ENCODE measurements at regions not wholly inside any gene's neighbourhood (a gene's known extent, or its start where the extent isn't known, plus 50 kb on each side); places are given as distances from the start of the nearest gene placed in this dataset.
"Not testable (repeated sequence)": the region's sequence is repeated elsewhere in the genome, so short reads cannot be mapped to it uniquely, and the experiment has no call there.

GRCh38 chr20:50362177-50362576 lies 148.0 kb upstream of the PTPN1 start:
- not testable (repeated sequence) for ATAC-seq

DNA sequence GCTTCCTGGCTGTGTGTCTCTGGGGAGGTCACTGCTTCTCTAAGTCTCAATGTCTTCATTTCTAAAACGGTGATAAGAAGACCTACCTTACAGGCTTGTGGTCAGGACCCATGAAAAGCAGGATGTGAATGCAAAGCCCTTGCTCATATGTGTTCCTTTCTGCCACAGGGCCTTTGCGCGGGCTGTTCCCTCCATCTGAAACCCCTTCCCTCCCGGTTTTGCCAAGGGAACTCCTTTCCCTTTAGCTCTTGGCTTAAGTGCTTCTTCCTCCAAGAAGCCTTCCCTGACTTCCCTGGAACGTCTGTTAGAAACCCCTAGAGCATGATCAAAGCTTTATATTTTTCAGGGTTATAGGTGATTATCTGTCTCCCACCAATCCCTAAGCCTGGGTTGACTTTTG lies 147.2 kb upstream of the PTPN1 start:
- no peak for ATAC-seq

DNA sequence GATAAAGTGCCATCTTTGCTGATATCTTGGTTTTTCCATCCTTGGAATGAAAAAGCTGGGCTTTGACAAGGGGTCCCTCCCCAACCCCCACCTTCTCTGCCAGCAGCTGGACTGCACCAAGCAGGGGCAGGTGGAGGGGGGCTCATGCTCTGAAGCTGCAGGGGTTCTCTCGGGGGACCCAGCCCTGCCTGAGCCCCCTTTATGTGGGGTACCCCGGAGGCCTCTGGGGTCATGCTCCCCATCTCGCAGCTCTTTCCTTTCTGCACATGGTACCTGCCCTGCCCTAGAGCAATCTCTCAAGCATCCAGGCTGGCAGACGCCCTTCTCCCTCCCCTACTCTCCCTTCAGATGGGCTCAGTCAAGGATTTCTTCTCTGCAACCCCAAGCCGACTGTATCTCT lies 146.7 kb upstream of the PTPN1 start:
- no peak for ATAC-seq

DNA sequence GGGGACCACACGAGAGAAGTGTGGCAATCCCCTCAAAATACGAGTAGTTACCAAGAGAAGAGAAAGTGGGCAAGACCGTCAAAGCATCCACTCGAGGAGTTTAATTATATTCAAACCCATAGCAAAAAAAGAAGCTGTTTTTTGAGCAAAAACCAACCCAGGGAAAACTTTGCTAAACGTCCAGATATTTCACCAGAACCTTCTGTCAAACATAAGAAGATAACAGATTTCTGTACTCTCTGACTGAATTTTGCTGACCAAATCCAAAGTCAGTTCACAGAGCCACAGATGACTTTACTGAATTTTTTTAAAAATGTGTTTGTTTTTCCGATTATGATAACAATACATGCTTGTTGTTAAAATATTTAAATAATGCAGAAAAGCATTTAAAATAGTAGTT lies 145.6 kb upstream of the PTPN1 start:
- no peak for ATAC-seq

DNA sequence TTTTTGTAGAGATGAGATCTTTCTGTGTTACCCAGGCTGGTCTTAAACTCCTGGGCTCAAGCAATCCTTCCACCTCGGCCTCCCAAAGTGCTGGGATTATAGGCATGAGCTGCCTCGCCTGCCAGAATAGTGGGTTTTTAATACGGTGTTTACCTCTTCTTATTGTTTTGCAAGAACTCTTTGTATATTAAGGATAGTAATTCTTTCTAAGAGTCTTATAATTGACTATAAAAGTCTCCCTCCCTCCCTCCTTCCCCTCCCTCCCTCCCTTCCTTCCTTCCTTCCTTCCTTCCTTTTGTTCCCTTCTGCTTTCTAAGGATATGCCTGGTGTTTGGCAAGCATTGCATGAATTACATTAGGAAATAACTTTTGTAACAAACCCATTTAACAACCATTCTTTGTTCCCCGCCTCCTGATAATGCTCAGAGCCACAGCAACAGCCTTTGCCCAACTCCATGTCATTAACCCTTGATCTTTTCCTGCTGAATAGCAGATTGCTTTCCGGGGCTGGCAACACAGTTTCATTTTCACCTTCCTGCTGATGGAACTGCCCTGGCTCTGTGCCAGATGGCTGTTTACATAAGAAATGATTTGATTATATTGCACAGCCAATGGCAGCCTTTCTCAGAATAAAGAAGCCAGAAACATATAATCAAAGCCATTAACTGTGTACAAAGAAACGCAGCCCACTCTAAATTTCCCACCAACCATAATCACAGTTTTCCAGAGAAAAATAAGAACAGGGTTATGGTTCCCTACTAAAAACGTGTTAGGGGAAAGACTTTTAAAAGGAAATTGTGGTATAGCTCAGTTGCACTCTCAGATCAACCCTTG lies 143.7 kb upstream of the PTPN1 start:
- no peak for ATAC-seq

DNA sequence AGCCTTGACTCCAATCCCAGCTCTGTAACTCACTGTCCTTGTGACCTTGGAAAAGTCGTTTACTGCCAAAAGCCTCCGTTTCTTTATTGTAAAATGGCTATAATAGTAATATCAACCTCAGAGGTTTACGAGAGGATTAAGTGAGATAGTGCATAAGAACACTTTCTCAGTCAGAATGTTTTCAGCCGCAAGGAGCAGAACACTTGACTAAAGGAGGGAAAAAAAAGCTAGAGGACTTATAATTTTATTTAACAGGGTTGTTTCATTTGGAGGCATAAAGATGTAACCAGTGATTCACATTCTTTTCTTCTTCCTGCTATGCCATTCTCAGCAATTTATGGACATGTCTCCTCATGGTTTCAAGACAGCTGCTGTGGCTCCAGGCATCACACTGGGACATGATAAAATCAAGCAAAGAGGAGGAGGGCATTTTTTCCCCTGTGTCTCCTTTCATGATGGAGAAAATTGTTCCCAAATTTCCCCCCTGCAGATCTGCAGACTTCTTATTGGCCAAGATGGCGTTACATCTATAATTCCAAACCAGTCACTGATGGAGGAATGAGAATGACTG lies 143.0 kb upstream of the PTPN1 start:
- ATAC-seq = no peak

- ATAC-seq = no peak
Measured at GRCh38 chr20:50367739-50368375, 142.3 kb upstream of the PTPN1 start.

DNA sequence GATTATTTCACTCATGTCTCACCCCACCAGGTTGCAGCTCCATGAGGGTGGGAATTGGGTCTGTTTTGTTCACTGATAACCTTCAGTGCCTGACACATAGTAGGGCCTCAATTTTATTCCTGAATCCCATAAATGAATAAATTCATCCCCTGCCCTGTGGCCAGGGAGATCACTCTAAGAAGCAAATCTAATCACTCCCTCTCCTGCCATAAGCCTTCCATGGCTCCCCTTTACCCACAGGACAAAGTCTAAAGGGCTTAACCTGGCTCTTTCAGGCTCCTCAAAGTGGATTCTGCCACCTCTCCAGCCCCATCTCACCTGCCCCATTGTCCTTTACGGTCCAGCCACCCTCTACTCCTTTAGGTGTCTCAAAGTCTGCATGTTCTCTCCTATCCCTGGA lies 141.8 kb upstream of the PTPN1 start:
- no peak for ATAC-seq

GRCh38 chr20:50368813-50369224 lies 141.4 kb upstream of the PTPN1 start:
- ATAC-seq = no peak

DNA sequence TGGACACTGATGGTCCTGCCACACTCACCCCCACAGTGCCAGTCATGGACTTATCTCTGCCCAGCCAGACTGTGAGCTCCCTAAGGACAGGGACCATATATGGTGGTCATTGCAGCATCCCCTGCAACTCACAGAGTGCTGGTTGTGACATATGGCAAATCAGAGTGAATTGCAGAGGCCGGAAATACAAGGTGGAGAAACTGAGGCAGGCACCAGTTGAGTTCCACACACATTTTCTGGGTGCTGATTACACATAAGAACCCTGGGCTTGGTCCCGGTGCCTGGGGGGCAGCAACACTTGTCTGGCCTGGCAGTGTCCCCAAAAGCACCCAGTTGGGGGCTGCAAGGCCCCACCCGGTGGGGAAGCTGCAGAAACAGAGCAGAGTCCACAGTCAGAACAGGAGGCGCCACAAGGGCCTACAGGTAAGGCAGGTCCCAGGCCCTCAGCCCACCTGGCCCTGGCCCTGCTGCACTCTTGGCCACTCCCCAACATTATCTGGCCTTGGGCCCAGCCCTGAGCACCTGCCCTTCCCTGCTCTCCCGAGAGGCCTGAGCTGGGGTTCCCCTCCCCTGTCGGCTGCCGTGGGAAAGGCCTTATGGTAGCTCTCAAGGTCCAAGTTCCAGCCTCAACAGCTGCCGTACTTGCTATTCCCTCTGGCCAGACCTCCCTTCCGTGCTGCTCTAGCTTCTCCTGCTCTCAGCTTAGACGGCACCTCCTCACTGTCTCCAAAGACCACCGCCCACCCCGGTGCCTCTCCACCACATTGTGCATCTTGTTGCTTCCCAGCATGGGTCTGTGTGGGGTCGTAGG lies 140.8 kb upstream of the PTPN1 start:
- ATAC-seq = no peak

- no peak for ATAC-seq
Measured at GRCh38 chr20:50370036-50370566, 140.1 kb upstream of the PTPN1 start.

DNA sequence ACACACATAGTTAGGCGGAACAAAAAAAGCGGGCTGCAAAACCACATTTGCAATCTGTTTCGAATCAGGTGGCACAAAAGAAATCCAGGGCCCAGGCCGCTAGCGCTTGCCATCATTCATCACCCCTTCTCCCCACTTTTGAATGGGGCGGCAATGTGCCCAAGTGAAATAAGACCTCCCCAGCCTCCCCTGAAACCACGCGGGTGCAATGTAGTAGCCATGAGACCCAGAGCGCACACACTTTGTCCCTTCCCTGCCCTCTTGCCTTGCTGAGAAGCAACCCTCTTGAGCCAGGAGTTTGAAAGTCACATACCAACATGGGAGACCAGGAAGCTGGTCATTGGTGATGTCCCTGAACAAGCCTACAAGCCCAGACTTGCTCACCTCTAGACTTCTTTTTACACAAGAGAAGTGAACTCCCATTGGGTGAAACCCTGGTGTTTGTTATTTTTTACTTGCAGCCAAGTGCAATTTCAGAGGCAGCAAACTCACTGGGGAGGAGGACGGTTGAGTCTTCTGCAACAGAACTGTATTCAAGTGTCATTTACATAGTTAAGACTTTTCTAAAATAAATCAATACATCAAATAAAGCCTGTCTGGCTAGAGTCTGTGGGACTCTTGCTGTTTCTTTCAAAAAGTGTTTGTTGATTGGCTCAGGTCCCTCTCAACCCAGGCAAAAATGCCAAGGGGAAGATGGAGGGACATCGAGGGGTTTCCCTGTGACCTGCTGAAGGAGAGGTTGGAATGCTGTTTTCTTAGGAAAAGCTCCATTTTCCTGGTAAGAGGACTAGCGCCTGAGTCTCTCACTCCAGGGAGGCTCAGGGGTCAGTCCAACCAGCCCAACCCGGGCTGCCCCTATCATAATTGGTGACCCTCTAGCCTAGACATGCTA lies 138.1 kb upstream of the PTPN1 start:
- no peak for ATAC-seq

DNA sequence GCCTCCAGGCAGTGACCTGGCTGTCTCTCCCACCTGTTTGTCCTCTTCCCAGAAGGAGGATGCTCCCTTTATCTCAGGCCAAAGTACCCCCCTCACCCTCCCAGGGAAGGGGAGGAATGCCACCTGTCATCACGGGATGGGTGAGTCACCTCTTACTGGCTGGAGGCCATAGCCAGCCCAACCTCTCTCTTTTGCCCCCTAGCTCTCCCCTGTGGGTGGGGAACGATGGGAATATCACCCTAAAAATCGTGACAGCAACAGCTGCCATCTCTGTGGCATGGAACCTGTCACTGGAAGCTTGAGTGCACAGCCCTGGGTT lies 137.5 kb upstream of the PTPN1 start:
- no peak for ATAC-seq

GRCh38 chr20:50373674-50374286 lies 136.4 kb upstream of the PTPN1 start:
- ATAC-seq = no peak

DNA sequence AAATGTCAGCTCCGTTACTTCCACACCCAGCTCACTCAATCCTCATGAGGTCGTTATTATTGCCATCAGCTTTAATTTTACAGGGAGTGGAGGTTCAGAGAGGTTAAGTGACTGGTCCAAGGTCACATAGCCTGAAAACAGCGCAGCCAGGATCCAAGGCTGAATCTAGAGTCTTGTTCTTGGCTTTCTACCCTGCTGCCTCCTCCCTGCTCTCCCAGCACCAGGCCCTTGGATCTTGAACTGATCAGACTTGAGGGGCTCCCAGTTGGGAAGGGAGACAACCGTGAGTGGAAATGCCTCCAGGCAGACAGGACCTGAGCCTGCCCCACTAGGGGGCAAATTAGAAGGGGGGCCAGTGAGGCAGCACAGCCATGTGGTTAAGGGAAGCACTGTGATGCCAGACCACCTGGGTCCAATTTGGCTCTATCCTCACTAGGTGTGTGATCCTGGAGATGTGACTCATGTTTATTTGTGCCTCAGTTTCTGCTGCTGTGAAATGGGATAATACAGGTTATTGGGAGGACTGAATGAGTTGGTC lies 135.6 kb upstream of the PTPN1 start:
- ATAC-seq = no peak

- no peak for ATAC-seq
Measured at GRCh38 chr20:50376179-50376887, 133.8 kb upstream of the PTPN1 start.

DNA sequence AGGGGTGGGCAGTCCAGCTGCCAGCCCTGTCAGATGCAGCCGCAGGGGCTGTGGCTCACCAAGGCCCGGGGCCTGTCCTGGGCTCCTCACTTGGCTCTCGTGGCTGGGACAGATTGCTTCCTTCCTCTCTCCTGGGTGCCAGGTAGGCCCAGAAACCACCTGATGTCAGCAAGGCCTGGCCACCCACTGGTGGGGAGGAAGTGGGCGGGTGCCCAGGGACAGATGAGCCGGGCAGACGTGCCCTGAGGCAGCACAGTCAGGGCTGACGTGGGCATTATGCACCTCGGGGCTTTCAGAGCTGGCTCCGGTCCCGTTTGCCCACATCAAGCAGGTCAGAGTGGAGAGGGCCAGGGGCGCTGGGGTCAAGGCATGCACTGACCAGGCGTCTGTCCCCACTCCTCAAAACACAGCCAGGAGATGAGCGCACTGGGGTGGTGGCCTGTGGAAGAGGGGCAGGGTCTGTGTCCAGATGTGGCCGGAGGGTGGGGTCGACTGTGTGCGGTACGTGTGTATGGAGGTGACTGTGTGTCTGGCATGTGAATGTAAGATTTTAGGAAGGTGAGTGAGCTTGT lies 133.2 kb upstream of the PTPN1 start:
- no peak for ATAC-seq

- ATAC-seq = no peak
Measured at GRCh38 chr20:50378170-50379000, 131.8 kb upstream of the PTPN1 start.

All from activated CD4-positive, CD25-positive, alpha-beta regulatory T cell treated with anti-CD3 and anti-CD28 coated beads, Interleukin-2, amount 50 U/mL, for 24 hours (primary cell).